ENCODE measurements at regions not wholly inside any gene's neighbourhood (a gene's known extent, or its start where the extent isn't known, plus 50 kb on each side); places are given as distances from the start of the nearest gene placed in this dataset.

- no peak overlapping the region for H3K27ac ChIP-seq (ENCODE audit: insufficient read depth, low read depth, low read length, poor library complexity, severe bottlenecking)
- H3K36me3 ChIP-seq (ENCODE audit: control insufficient read depth, insufficient read depth, low read length), result no peaks in the 10 kb centered on the region
- no peaks in the 10 kb centered on the region for H3K27me3 ChIP-seq (ENCODE audit: control insufficient read depth, insufficient read depth, low read length, poor library complexity, severe bottlenecking)
- 91 to 92% methylated on average over 5 of the region's 5 CpGs for WGBS, 2 experiments
- no peak overlapping the region for H3K4me3 ChIP-seq (ENCODE audit: insufficient read depth, low read depth, low read length)
- H3K4me1 ChIP-seq (ENCODE audit: control insufficient read depth, insufficient read depth, low read length), result peaks cover 28% of the 10 kb centered on the region
- H3K9me3 ChIP-seq (ENCODE audit: control insufficient read depth, low read length), result no peaks in the 10 kb centered on the region
Measured at GRCh38 chr9:86639899-86640379, 285.7 kb upstream of the TUT7 start.

- Histone ChIP-seq H3K4me3 (ENCODE audit: insufficient read depth, low read depth, low read length) (no peak overlapping the region), H3K4me1 (ENCODE audit: control insufficient read depth, insufficient read depth, low read length) (peaks cover 28% of the 10 kb centered on the region), H3K9me3 (ENCODE audit: control insufficient read depth, low read length) (no peaks in the 10 kb centered on the region), H3K27ac (ENCODE audit: insufficient read depth, low read depth, low read length, poor library complexity, severe bottlenecking) (no peak overlapping the region), H3K36me3 (ENCODE audit: control insufficient read depth, insufficient read depth, low read length) (no peaks in the 10 kb centered on the region), H3K27me3 (ENCODE audit: control insufficient read depth, insufficient read depth, low read length, poor library complexity, severe bottlenecking) (no peaks in the 10 kb centered on the region)
- 95 to 99% methylated on average over 2 of the region's 2 CpGs for WGBS, 2 experiments
Measured at GRCh38 chr9:86639287-86639686, 285.1 kb upstream of the TUT7 start.

GRCh38 chr9:86638109-86638508 lies 283.9 kb upstream of the TUT7 start:
- Histone ChIP-seq H3K4me3 (ENCODE audit: insufficient read depth, low read depth, low read length) (no peak overlapping the region), H3K9me3 (ENCODE audit: control insufficient read depth, low read length) (no peaks in the 10 kb centered on the region), H3K27ac (ENCODE audit: insufficient read depth, low read depth, low read length, poor library complexity, severe bottlenecking) (no peak overlapping the region), H3K4me1 (ENCODE audit: control insufficient read depth, insufficient read depth, low read length) (peaks cover 18% of the 10 kb centered on the region), H3K36me3 (ENCODE audit: control insufficient read depth, insufficient read depth, low read length) (no peaks in the 10 kb centered on the region), H3K27me3 (ENCODE audit: control insufficient read depth, insufficient read depth, low read length, poor library complexity, severe bottlenecking) (no peaks in the 10 kb centered on the region)
- 27 to 38% methylated on average over 1 of the region's 1 CpG for WGBS, 2 experiments

- no peaks in the 10 kb centered on the region for H3K9me3 ChIP-seq (ENCODE audit: control insufficient read depth, low read length)
- H3K36me3 ChIP-seq (ENCODE audit: control insufficient read depth, insufficient read depth, low read length), result no peaks in the 10 kb centered on the region
- peaks cover 18% of the 10 kb centered on the region for H3K4me1 ChIP-seq (ENCODE audit: control insufficient read depth, insufficient read depth, low read length)
- 30 to 39% methylated on average over 11 of the region's 11 CpGs for WGBS, 2 experiments
- no peak overlapping the region for H3K4me3 ChIP-seq (ENCODE audit: insufficient read depth, low read depth, low read length)
- no peaks in the 10 kb centered on the region for H3K27me3 ChIP-seq (ENCODE audit: control insufficient read depth, insufficient read depth, low read length, poor library complexity, severe bottlenecking)
- no peak overlapping the region for H3K27ac ChIP-seq (ENCODE audit: insufficient read depth, low read depth, low read length, poor library complexity, severe bottlenecking)
Measured at GRCh38 chr9:86637515-86637914, 283.3 kb upstream of the TUT7 start.

GRCh38 chr9:86636519-86636918 lies 282.3 kb upstream of the TUT7 start:
- H3K4me3 ChIP-seq (ENCODE audit: insufficient read depth, low read depth, low read length), result no peak overlapping the region
- peaks cover 12% of the 10 kb centered on the region for H3K4me1 ChIP-seq (ENCODE audit: control insufficient read depth, insufficient read depth, low read length)
- WGBS, 2 experiments, result 88 to 94% methylated on average over 4 of the region's 4 CpGs
- no peak overlapping the region for H3K27ac ChIP-seq (ENCODE audit: insufficient read depth, low read depth, low read length, poor library complexity, severe bottlenecking)
- H3K27me3 ChIP-seq (ENCODE audit: control insufficient read depth, insufficient read depth, low read length, poor library complexity, severe bottlenecking), result no peaks in the 10 kb centered on the region
- H3K9me3 ChIP-seq (ENCODE audit: control insufficient read depth, low read length), result no peaks in the 10 kb centered on the region
- no peaks in the 10 kb centered on the region for H3K36me3 ChIP-seq (ENCODE audit: control insufficient read depth, insufficient read depth, low read length)

- Histone ChIP-seq H3K4me1 (ENCODE audit: control insufficient read depth, insufficient read depth, low read length) (peaks cover 11% of the 10 kb centered on the region), H3K9me3 (ENCODE audit: control insufficient read depth, low read length) (no peaks in the 10 kb centered on the region), H3K27me3 (ENCODE audit: control insufficient read depth, insufficient read depth, low read length, poor library complexity, severe bottlenecking) (no peaks in the 10 kb centered on the region), H3K27ac (ENCODE audit: insufficient read depth, low read depth, low read length, poor library complexity, severe bottlenecking) (no peak overlapping the region), H3K4me3 (ENCODE audit: insufficient read depth, low read depth, low read length) (no peak overlapping the region), H3K36me3 (ENCODE audit: control insufficient read depth, insufficient read depth, low read length) (no peaks in the 10 kb centered on the region)
- WGBS, 2 experiments, result 94 to 96% methylated on average over 6 of the region's 6 CpGs
Measured at GRCh38 chr9:86636038-86636437, 281.8 kb upstream of the TUT7 start.

- no peaks in the 10 kb centered on the region for H3K36me3 ChIP-seq (ENCODE audit: control insufficient read depth, insufficient read depth, low read length)
- H3K4me3 ChIP-seq (ENCODE audit: insufficient read depth, low read depth, low read length), result no peak overlapping the region
- no peak overlapping the region for H3K27ac ChIP-seq (ENCODE audit: insufficient read depth, low read depth, low read length, poor library complexity, severe bottlenecking)
- peaks cover 5% of the 10 kb centered on the region for H3K4me1 ChIP-seq (ENCODE audit: control insufficient read depth, insufficient read depth, low read length)
- no peaks in the 10 kb centered on the region for H3K27me3 ChIP-seq (ENCODE audit: control insufficient read depth, insufficient read depth, low read length, poor library complexity, severe bottlenecking)
- WGBS, 2 experiments, result 81 to 88% methylated on average over 1 of the region's 1 CpG
- no peaks in the 10 kb centered on the region for H3K9me3 ChIP-seq (ENCODE audit: control insufficient read depth, low read length)
Measured at GRCh38 chr9:86634501-86634900, 280.3 kb upstream of the TUT7 start.

- Histone ChIP-seq H3K9me3 (ENCODE audit: control insufficient read depth, low read length) (no peaks in the 10 kb centered on the region), H3K4me1 (ENCODE audit: control insufficient read depth, insufficient read depth, low read length) (peaks cover 5% of the 10 kb centered on the region), H3K27ac (ENCODE audit: insufficient read depth, low read depth, low read length, poor library complexity, severe bottlenecking) (no peak overlapping the region), H3K4me3 (ENCODE audit: insufficient read depth, low read depth, low read length) (no peak overlapping the region), H3K36me3 (ENCODE audit: control insufficient read depth, insufficient read depth, low read length) (no peaks in the 10 kb centered on the region), H3K27me3 (ENCODE audit: control insufficient read depth, insufficient read depth, low read length, poor library complexity, severe bottlenecking) (no peaks in the 10 kb centered on the region)
- WGBS, 2 experiments, result 92 to 93% methylated on average over 3 of the region's 3 CpGs
Measured at GRCh38 chr9:86633945-86634344, 279.7 kb upstream of the TUT7 start.

- H3K27ac ChIP-seq (ENCODE audit: insufficient read depth, low read depth, low read length, poor library complexity, severe bottlenecking), result no peak overlapping the region
- no peaks in the 10 kb centered on the region for H3K36me3 ChIP-seq (ENCODE audit: control insufficient read depth, insufficient read depth, low read length)
- WGBS, 2 experiments, result 92 to 93% methylated on average over 4 of the region's 4 CpGs
- H3K4me1 ChIP-seq (ENCODE audit: control insufficient read depth, insufficient read depth, low read length), result no peaks in the 10 kb centered on the region
- H3K27me3 ChIP-seq (ENCODE audit: control insufficient read depth, insufficient read depth, low read length, poor library complexity, severe bottlenecking), result no peaks in the 10 kb centered on the region
- H3K4me3 ChIP-seq (ENCODE audit: insufficient read depth, low read depth, low read length), result no peak overlapping the region
- no peaks in the 10 kb centered on the region for H3K9me3 ChIP-seq (ENCODE audit: control insufficient read depth, low read length)
Measured at GRCh38 chr9:86632537-86632936, 278.3 kb upstream of the TUT7 start.

GRCh38 chr9:86629530-86629929 lies 275.3 kb upstream of the TUT7 start:
- no peaks in the 10 kb centered on the region for H3K27me3 ChIP-seq (ENCODE audit: control insufficient read depth, insufficient read depth, low read length, poor library complexity, severe bottlenecking)
- H3K4me3 ChIP-seq (ENCODE audit: insufficient read depth, low read depth, low read length), result no peak overlapping the region
- 88 to 94% methylated on average over 3 of the region's 3 CpGs for WGBS, 2 experiments
- no peaks in the 10 kb centered on the region for H3K4me1 ChIP-seq (ENCODE audit: control insufficient read depth, insufficient read depth, low read length)
- H3K27ac ChIP-seq (ENCODE audit: insufficient read depth, low read depth, low read length, poor library complexity, severe bottlenecking), result no peak overlapping the region
- no peaks in the 10 kb centered on the region for H3K9me3 ChIP-seq (ENCODE audit: control insufficient read depth, low read length)
- H3K36me3 ChIP-seq (ENCODE audit: control insufficient read depth, insufficient read depth, low read length), result no peaks in the 10 kb centered on the region

- Histone ChIP-seq H3K9me3 (ENCODE audit: control insufficient read depth, low read length) (no peaks in the 10 kb centered on the region), H3K27ac (ENCODE audit: insufficient read depth, low read depth, low read length, poor library complexity, severe bottlenecking) (no peak overlapping the region), H3K4me1 (ENCODE audit: control insufficient read depth, insufficient read depth, low read length) (no peaks in the 10 kb centered on the region)
Measured at GRCh38 chr9:86626802-86627201, 272.6 kb upstream of the TUT7 start.

More at GRCh38 chr9:86626802-86627201, 272.6 kb upstream of the TUT7 start:
- Histone ChIP-seq H3K27me3 (ENCODE audit: control insufficient read depth, insufficient read depth, low read length, poor library complexity, severe bottlenecking) (no peaks in the 10 kb centered on the region), H3K36me3 (ENCODE audit: control insufficient read depth, insufficient read depth, low read length) (no peaks in the 10 kb centered on the region), H3K4me3 (ENCODE audit: insufficient read depth, low read depth, low read length) (no peak overlapping the region)
- 89 to 92% methylated on average over 5 of the region's 5 CpGs for WGBS, 2 experiments

All from ectodermal cell (in vitro differentiated cells).